ACC112 (cell line): ENCODE measurements at regions not wholly inside any gene's neighbourhood (a gene's known extent, or its start where the extent isn't known, plus 50 kb on each side); places are given as distances from the start of the nearest gene placed in this dataset.

Experiments
- H2AFZ ChIP-seq: fragments of 200-600 bp; sonication (generic); one replicate; pipeline ENCODE4 v1.6.0; 2017; ENCODE audit warnings: antibody characterized with exemption, low read length; ENCODE audit not compliant: unreplicated experiment
- H3K27ac ChIP-seq: fragments of 200-600 bp; sonication (generic); 2 replicates; pipeline ENCODE4 v1.5.1; 2014; ENCODE audit warnings: low read depth, mild to moderate bottlenecking, antibody characterized with exemption, low read length, moderate library complexity
- H3K27me3 ChIP-seq: fragments of 200-600 bp; sonication (generic); 2 replicates; pipeline ENCODE4 v1.6.1; 2014; ENCODE audit warnings: mild to moderate bottlenecking, antibody characterized with exemption, low read length, moderate library complexity, mixed read lengths; ENCODE audit not compliant: insufficient read depth
- H3K36me3 ChIP-seq: fragments of 200-600 bp; sonication (generic); 2 replicates; pipeline ENCODE4 v1.6.1; 2016; ENCODE audit warnings: mild to moderate bottlenecking, antibody characterized with exemption, low read length, moderate library complexity, mixed read lengths; ENCODE audit not compliant: insufficient read depth
- H3K4me1 ChIP-seq: fragments of 200-600 bp; sonication (generic); one replicate; pipeline ENCODE4 v1.6.1; 2016; ENCODE audit warnings: low read length, mixed read lengths; ENCODE audit not compliant: insufficient read depth, unreplicated experiment, control insufficient read depth
- H3K4me3 ChIP-seq: fragments of 200-600 bp; sonication (generic); 2 replicates; pipeline ENCODE4 v1.5.1; 2014; ENCODE audit warnings: mild to moderate bottlenecking, low read depth, low read length
- H3K79me2 ChIP-seq: fragments of 200-600 bp; sonication (generic); one replicate; pipeline ENCODE4 v1.6.0; 2016; ENCODE audit warnings: low read length; ENCODE audit not compliant: control insufficient read depth, unreplicated experiment, insufficient read depth

GRCh38 chr7:25725451-25725850 lies 426.5 kb upstream of the NFE2L3 start:
- no peak overlapping the region for H2AFZ ChIP-seq
- no peaks in the 10 kb centered on the region for H3K4me1 ChIP-seq
- H3K27me3 ChIP-seq: no peaks in the 10 kb centered on the region
- H3K79me2 ChIP-seq: no peaks in the 10 kb centered on the region
- H3K27ac ChIP-seq: no peak overlapping the region
- H3K36me3 ChIP-seq: no peaks in the 10 kb centered on the region
- no peak overlapping the region for H3K4me3 ChIP-seq

GRCh38 chr7:25726170-25726780 lies 425.7 kb upstream of the NFE2L3 start:
- H3K27ac ChIP-seq: no peak overlapping the region
- H3K36me3 ChIP-seq: no peaks in the 10 kb centered on the region
- H3K79me2 ChIP-seq: no peaks in the 10 kb centered on the region
- no peak overlapping the region for H2AFZ ChIP-seq
- no peaks in the 10 kb centered on the region for H3K4me1 ChIP-seq
- no peaks in the 10 kb centered on the region for H3K27me3 ChIP-seq
- H3K4me3 ChIP-seq: no peak overlapping the region

- Histone ChIP-seq H3K36me3 (no peaks in the 10 kb centered on the region), H3K79me2 (no peaks in the 10 kb centered on the region), H2AFZ (no peak overlapping the region), H3K27ac (no peak overlapping the region), H3K27me3 (no peaks in the 10 kb centered on the region), H3K4me1 (no peaks in the 10 kb centered on the region), H3K4me3 (no peak overlapping the region)
Measured at GRCh38 chr7:25726781-25727311, 425.2 kb upstream of the NFE2L3 start.

- Histone ChIP-seq H3K4me3 (no peak overlapping the region), H2AFZ (no peak overlapping the region), H3K27ac (no peak overlapping the region), H3K4me1 (no peaks in the 10 kb centered on the region), H3K36me3 (no peaks in the 10 kb centered on the region), H3K79me2 (no peaks in the 10 kb centered on the region), H3K27me3 (no peaks in the 10 kb centered on the region)
Measured at GRCh38 chr7:25727446-25727845, 424.6 kb upstream of the NFE2L3 start.

GRCh38 chr7:25727876-25728275 lies 424.1 kb upstream of the NFE2L3 start:
- Histone ChIP-seq H3K4me1 (no peaks in the 10 kb centered on the region), H3K36me3 (no peaks in the 10 kb centered on the region), H3K4me3 (no peak overlapping the region), H2AFZ (no peak overlapping the region), H3K27ac (no peak overlapping the region), H3K27me3 (no peaks in the 10 kb centered on the region), H3K79me2 (no peaks in the 10 kb centered on the region)

- no peak overlapping the region for H3K4me3 ChIP-seq
- no peaks in the 10 kb centered on the region for H3K27me3 ChIP-seq
- H3K36me3 ChIP-seq: no peaks in the 10 kb centered on the region
- H3K79me2 ChIP-seq: no peaks in the 10 kb centered on the region
- H3K27ac ChIP-seq: no peak overlapping the region
- no peaks in the 10 kb centered on the region for H3K4me1 ChIP-seq
- no peak overlapping the region for H2AFZ ChIP-seq
Measured at GRCh38 chr7:25731068-25731845, 420.7 kb upstream of the NFE2L3 start.

- H3K79me2 ChIP-seq: no peaks in the 10 kb centered on the region
- H3K4me1 ChIP-seq: no peaks in the 10 kb centered on the region
- no peak overlapping the region for H3K27ac ChIP-seq
- H3K27me3 ChIP-seq: no peaks in the 10 kb centered on the region
- H3K4me3 ChIP-seq: no peak overlapping the region
- no peaks in the 10 kb centered on the region for H3K36me3 ChIP-seq
- no peak overlapping the region for H2AFZ ChIP-seq
Measured at GRCh38 chr7:25731846-25732245, 420.2 kb upstream of the NFE2L3 start.

GRCh38 chr7:25732766-25733217 lies 419.2 kb upstream of the NFE2L3 start:
- Histone ChIP-seq H3K4me3 (no peak overlapping the region), H3K27ac (no peak overlapping the region)

GRCh38 chr7:25735674-25736242 lies 416.2 kb upstream of the NFE2L3 start:
- H3K36me3 ChIP-seq: no peaks in the 10 kb centered on the region
- no peaks in the 10 kb centered on the region for H3K79me2 ChIP-seq
- no peak overlapping the region for H3K27ac ChIP-seq
- no peak overlapping the region for H2AFZ ChIP-seq
- H3K27me3 ChIP-seq: no peaks in the 10 kb centered on the region
- no peak overlapping the region for H3K4me3 ChIP-seq
- no peaks in the 10 kb centered on the region for H3K4me1 ChIP-seq

More at GRCh38 chr7:25732766-25733217, 419.2 kb upstream of the NFE2L3 start:
- no peaks in the 10 kb centered on the region for H3K27me3 ChIP-seq
- H3K4me1 ChIP-seq: no peaks in the 10 kb centered on the region
- H3K79me2 ChIP-seq: no peaks in the 10 kb centered on the region
- H2AFZ ChIP-seq: no peak overlapping the region
- no peaks in the 10 kb centered on the region for H3K36me3 ChIP-seq

GRCh38 chr7:25738528-25738927 lies 413.5 kb upstream of the NFE2L3 start:
- Histone ChIP-seq H3K36me3 (no peaks in the 10 kb centered on the region), H2AFZ (no peak overlapping the region), H3K27me3 (no peaks in the 10 kb centered on the region), H3K4me3 (no peak overlapping the region), H3K79me2 (no peaks in the 10 kb centered on the region), H3K27ac (no peak overlapping the region), H3K4me1 (no peaks in the 10 kb centered on the region)
